ENCODE measurements at regions not wholly inside any gene's neighbourhood (a gene's known extent, or its start where the extent isn't known, plus 50 kb on each side); places are given as distances from the start of the nearest gene placed in this dataset.

GRCh38 chr1:172930142-172930541 is 120.6 kb downstream of the TNFSF18 start:
- H3K9me3 Mint-ChIP-seq, result peaks cover 1% of the 10 kb centered on the region
- ATAC-seq, result no peak
- no peak overlapping the region for H3K4me3 Mint-ChIP-seq
- H3K4me1 Mint-ChIP-seq (ENCODE audit: low read depth), result peaks cover 19% of the 10 kb centered on the region
- no peak overlapping the region for H3K27ac Mint-ChIP-seq
- intact Hi-C loops (cut with micrococcal nuclease), result no loop called here
- TF ChIP-seq CTCF (IDR thresholded peaks at IDR 0.05), result no peak
- POLR2A ChIA-PET, result no interaction called here
- no peaks in the 10 kb centered on the region for H3K27me3 Mint-ChIP-seq
- no peak for DNase-seq
- CTCF ChIA-PET, result no interaction called here
- no peaks in the 10 kb centered on the region for H3K36me3 Mint-ChIP-seq (ENCODE audit: low read depth)

- ChIA-PET POLR2A (no interaction called here), CTCF (no interaction called here)
- intact Hi-C loops (cut with micrococcal nuclease), result no loop called here
- H3K9me3 Mint-ChIP-seq, result peaks cover 1% of the 10 kb centered on the region
- H3K27ac Mint-ChIP-seq, result no peak overlapping the region
- no peaks in the 10 kb centered on the region for H3K36me3 Mint-ChIP-seq (ENCODE audit: low read depth)
- no peaks in the 10 kb centered on the region for H3K27me3 Mint-ChIP-seq
- no peak for TF ChIP-seq CTCF (IDR thresholded peaks at IDR 0.05)
- no peak overlapping the region for H3K4me3 Mint-ChIP-seq
- DNase-seq (no peak), ATAC-seq (no peak)
- peaks cover 19% of the 10 kb centered on the region for H3K4me1 Mint-ChIP-seq (ENCODE audit: low read depth)
Observed at GRCh38 chr1:172931340-172931739, 119.4 kb downstream of the TNFSF18 start.

GRCh38 chr1:172931761-172932160 is 119.0 kb downstream of the TNFSF18 start:
- no peak overlapping the region for H3K4me3 Mint-ChIP-seq
- no peak for DNase-seq
- CTCF ChIA-PET, result no interaction called here
- no peaks in the 10 kb centered on the region for H3K27me3 Mint-ChIP-seq
- no peaks in the 10 kb centered on the region for H3K36me3 Mint-ChIP-seq (ENCODE audit: low read depth)
- no peak for TF ChIP-seq CTCF (IDR thresholded peaks at IDR 0.05)
- peaks cover 19% of the 10 kb centered on the region for H3K4me1 Mint-ChIP-seq (ENCODE audit: low read depth)
- intact Hi-C loops (cut with micrococcal nuclease), result no loop called here
- no peak overlapping the region for H3K27ac Mint-ChIP-seq
- ATAC-seq, result no peak
- POLR2A ChIA-PET, result no interaction called here
- H3K9me3 Mint-ChIP-seq, result peaks cover 1% of the 10 kb centered on the region

GRCh38 chr1:172932981-172933380 is 117.8 kb downstream of the TNFSF18 start:
- no peaks in the 10 kb centered on the region for H3K36me3 Mint-ChIP-seq (ENCODE audit: low read depth)
- ChIA-PET POLR2A (no interaction called here), CTCF (no interaction called here)
- intact Hi-C loops (cut with micrococcal nuclease), result no loop called here
- H3K9me3 Mint-ChIP-seq, result peaks cover 1% of the 10 kb centered on the region
- TF ChIP-seq CTCF (IDR thresholded peaks at IDR 0.05), result no peak
- no peaks in the 10 kb centered on the region for H3K27me3 Mint-ChIP-seq
- no peak overlapping the region for H3K27ac Mint-ChIP-seq
- no peak for DNase-seq
- H3K4me1 Mint-ChIP-seq (ENCODE audit: low read depth), result peaks cover 19% of the 10 kb centered on the region
- H3K4me3 Mint-ChIP-seq, result no peak overlapping the region
- ATAC-seq, result no peak

- no peak for ATAC-seq
- no peaks in the 10 kb centered on the region for H3K27me3 Mint-ChIP-seq
- POLR2A ChIA-PET, result no interaction called here
Observed at GRCh38 chr1:172934417-172934762, 116.4 kb downstream of the TNFSF18 start.

More at GRCh38 chr1:172934417-172934762, 116.4 kb downstream of the TNFSF18 start:
- no peak for TF ChIP-seq CTCF (IDR thresholded peaks at IDR 0.05)
- Mint-ChIP-seq H3K9me3 (peaks cover 1% of the 10 kb centered on the region), H3K4me3 (no peak overlapping the region), H3K4me1 (ENCODE audit: low read depth) (peaks cover 19% of the 10 kb centered on the region), H3K36me3 (ENCODE audit: low read depth) (no peaks in the 10 kb centered on the region), H3K27ac (no peak overlapping the region)
- intact Hi-C loops (cut with micrococcal nuclease), result no loop called here
- DNase-seq, result no peak
- CTCF ChIA-PET, result no interaction called here
